Mesendoderm (in vitro differentiated cells): ENCODE measurements at regions not wholly inside any gene's neighbourhood (a gene's known extent, or its start where the extent isn't known, plus 50 kb on each side); places are given as distances from the start of the nearest gene placed in this dataset.

ENCODE experiments used
- DNase-seq: peaks from one replicate; pipeline ENCODE4 v3.0.0; 2013
- H2AK5ac ChIP-seq: 2 replicates; pipeline ENCODE4 v1.6.1; 2013; ENCODE audit warnings: low read length, inconsistent platforms
- H2BK120ac ChIP-seq: 2 replicates; pipeline ENCODE4 v1.6.1; 2013; ENCODE audit warnings: low read depth, mild to moderate bottlenecking, low read length, moderate library complexity, mixed read lengths
- H2BK15ac ChIP-seq: replicated peaks from 2 replicates; pipeline ENCODE4 v1.6.1; 2013; ENCODE audit warnings: low read depth, mild to moderate bottlenecking, moderate library complexity
- H2BK5ac ChIP-seq: 2 replicates; pipeline ENCODE4 v1.6.1; 2013; ENCODE audit warnings: low read length, inconsistent platforms
- H3K18ac ChIP-seq: 2 replicates; pipeline ENCODE4 v1.6.1; 2013; ENCODE audit warnings: mild to moderate bottlenecking, low read length, mixed read lengths
- H3K23ac ChIP-seq: one replicate; pipeline ENCODE4 v1.6.1; 2013; ENCODE audit warnings: low read length
- H3K27ac ChIP-seq: 2 replicates; pipeline ENCODE4 v1.5.1; 2013; ENCODE audit warnings: low read depth, mild to moderate bottlenecking, inconsistent platforms, low read length, moderate library complexity
- H3K27me3 ChIP-seq: 2 replicates; pipeline ENCODE4 v1.6.1; 2013; ENCODE audit warnings: low read length, control low read depth, mild to moderate bottlenecking, inconsistent platforms; ENCODE audit not compliant: insufficient read depth, poor library complexity
- H3K36me3 ChIP-seq: 2 replicates; pipeline ENCODE4 v1.6.1; 2013; ENCODE audit warnings: low read length, inconsistent platforms; ENCODE audit not compliant: control insufficient read depth, insufficient read depth
- H3K4ac ChIP-seq: one replicate; pipeline ENCODE4 v1.6.1; 2013; ENCODE audit warnings: low read depth, mild to moderate bottlenecking, low read length, moderate library complexity
- H3K4me1 ChIP-seq: 2 replicates; pipeline ENCODE4 v1.6.1; 2013; ENCODE audit warnings: low read depth, low read length, inconsistent platforms; ENCODE audit not compliant: control insufficient read depth
- H3K4me2 ChIP-seq: 2 replicates; pipeline ENCODE4 v1.6.1; 2013; ENCODE audit warnings: low read length
- H3K4me3 ChIP-seq: 2 replicates; pipeline ENCODE4 v1.5.1; 2013; ENCODE audit warnings: mild to moderate bottlenecking, low read length
- H3K56ac ChIP-seq: one replicate; pipeline ENCODE4 v1.6.1; 2013; ENCODE audit warnings: low read length
- H3K79me1 ChIP-seq: 2 replicates; pipeline ENCODE4 v1.6.1; 2013; ENCODE audit warnings: low read length, inconsistent platforms
- H3K79me2 ChIP-seq: 2 replicates; pipeline ENCODE4 v1.6.1; 2013; ENCODE audit warnings: mild to moderate bottlenecking, low read length; ENCODE audit not compliant: control insufficient read depth, insufficient read depth
- H3K9ac ChIP-seq: 2 replicates; pipeline ENCODE4 v1.6.1; 2013; ENCODE audit warnings: low read length, inconsistent platforms
- H4K5ac ChIP-seq: one replicate; pipeline ENCODE4 v1.6.1; 2013; ENCODE audit warnings: low read length
- H4K8ac ChIP-seq: one replicate; pipeline ENCODE4 v1.6.1; 2013; ENCODE audit warnings: low read depth, mild to moderate bottlenecking, control low read depth, low read length, moderate library complexity
- WGBS: extraction: QIAGEN DNeasy Blood & Tissue Kit; methylation state at CpG from one replicate; pipeline ENCODE4 v1.1.7; 2013; ENCODE audit warnings: low lambda C conversion rate, missing lambda C conversion rate; ENCODE audit not compliant: insufficient coverage; ENCODE audit errors: extremely low coverage; 5-methylcytosine and 5-hydroxymethylcytosine counted together

DNA sequence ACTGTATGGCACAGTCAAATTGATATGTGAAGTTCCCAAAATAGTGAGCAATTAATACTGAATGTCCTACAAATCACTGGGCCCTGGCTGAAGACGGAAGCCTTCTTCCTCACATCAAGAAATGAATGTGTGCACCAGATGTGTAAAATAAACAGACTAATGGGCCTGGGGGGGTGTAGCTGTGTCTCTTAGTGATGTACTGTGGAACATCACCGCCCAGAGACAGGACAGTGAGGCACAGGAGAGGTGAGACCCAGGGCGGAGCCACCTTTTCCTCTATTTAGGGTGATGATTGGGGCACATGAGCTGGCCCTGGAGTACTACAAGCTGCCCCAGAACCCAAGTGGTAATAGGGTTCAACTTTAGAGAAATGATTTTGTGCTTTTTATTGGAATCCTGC is 368.5 kb upstream of the ARID1B start:
- Histone ChIP-seq H2BK120ac (no peak overlapping the region), H3K4ac (no peak overlapping the region), H3K9ac (no peak overlapping the region), H4K5ac (no peak overlapping the region), H3K36me3 (no peaks in the 10 kb centered on the region), H3K27ac (no peak overlapping the region), H3K18ac (no peak overlapping the region), H3K79me1 (no peaks in the 10 kb centered on the region), H3K27me3 (no peaks in the 10 kb centered on the region), H3K4me3 (no peak overlapping the region), H3K56ac (no peak overlapping the region), H2BK15ac (no peak overlapping the region), H3K4me2 (no peak overlapping the region), H3K79me2 (no peaks in the 10 kb centered on the region), H3K23ac (no peak overlapping the region), H3K4me1 (no peaks in the 10 kb centered on the region), H4K8ac (no peak overlapping the region), H2BK5ac (no peak overlapping the region), H2AK5ac (no peak overlapping the region)
- no peak for DNase-seq
- no CpG with 5 or more reads among the region's 3 CpGs for WGBS

DNA sequence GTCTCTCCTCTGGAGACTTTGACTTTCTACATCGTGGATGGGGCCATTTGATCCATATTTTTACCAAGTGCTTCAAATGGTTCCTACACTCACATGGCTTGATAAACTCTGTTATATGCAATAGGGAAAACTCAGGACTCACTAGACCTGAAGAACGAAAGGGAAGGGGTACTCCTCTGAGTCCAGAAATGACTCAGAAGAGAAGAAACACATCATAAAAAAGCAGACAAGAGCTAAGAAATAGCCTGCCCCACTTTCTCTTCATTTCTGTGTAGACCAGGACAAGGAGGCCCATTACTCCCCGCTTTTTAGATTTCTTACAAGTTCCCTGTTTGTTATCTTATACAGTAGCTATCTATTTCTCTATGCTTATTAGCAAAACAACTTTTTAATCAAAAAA is 369.8 kb upstream of the ARID1B start:
- Histone ChIP-seq H3K79me2 (no peaks in the 10 kb centered on the region), H3K56ac (no peak overlapping the region), H3K4me2 (no peak overlapping the region), H3K27me3 (no peaks in the 10 kb centered on the region), H3K79me1 (no peaks in the 10 kb centered on the region), H3K18ac (no peak overlapping the region), H3K27ac (no peak overlapping the region), H2BK120ac (no peak overlapping the region), H3K9ac (no peak overlapping the region), H3K4me1 (no peaks in the 10 kb centered on the region), H2BK5ac (no peak overlapping the region), H4K8ac (no peak overlapping the region), H2BK15ac (no peak overlapping the region), H3K23ac (no peak overlapping the region), H2AK5ac (no peak overlapping the region), H4K5ac (no peak overlapping the region), H3K4me3 (no peak overlapping the region), H3K4ac (no peak overlapping the region), H3K36me3 (no peaks in the 10 kb centered on the region)
- no peak for DNase-seq
- no CpG with 5 or more reads among the region's 3 CpGs for WGBS

DNA sequence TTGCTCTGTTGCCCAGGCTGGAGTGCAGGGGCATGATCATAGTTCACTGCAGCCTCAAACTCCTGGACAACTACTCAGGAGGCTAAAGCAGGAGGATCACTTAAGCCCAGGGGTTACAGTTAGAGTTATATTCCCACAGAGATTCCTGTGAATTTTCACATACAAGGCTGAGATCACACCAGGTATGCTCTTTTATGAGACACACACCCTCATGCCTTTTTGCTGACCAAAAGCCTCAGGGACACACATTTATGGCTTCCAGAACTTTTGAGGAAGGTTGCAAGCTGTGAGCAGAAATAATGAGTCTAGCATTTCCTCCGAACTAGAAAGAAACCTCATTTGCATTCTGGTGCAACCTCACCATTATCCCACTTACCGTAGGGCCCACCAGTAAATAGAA is 370.5 kb upstream of the ARID1B start:
- no peak overlapping the region for H3K4me3 ChIP-seq
- no CpG with 5 or more reads among the region's 2 CpGs for WGBS
- no peak overlapping the region for H4K5ac ChIP-seq
- H3K4me1 ChIP-seq: no peaks in the 10 kb centered on the region
- H3K36me3 ChIP-seq: no peaks in the 10 kb centered on the region
- H3K56ac ChIP-seq: no peak overlapping the region
- H2BK120ac ChIP-seq: no peak overlapping the region
- no peak overlapping the region for H3K9ac ChIP-seq
- no peak overlapping the region for H2BK5ac ChIP-seq
- H3K23ac ChIP-seq: no peak overlapping the region
- no peaks in the 10 kb centered on the region for H3K27me3 ChIP-seq
- DNase-seq: no peak
- no peak overlapping the region for H3K4me2 ChIP-seq
- H3K27ac ChIP-seq: no peak overlapping the region
- no peak overlapping the region for H3K18ac ChIP-seq
- H2AK5ac ChIP-seq: no peak overlapping the region
- no peak overlapping the region for H2BK15ac ChIP-seq
- H3K79me1 ChIP-seq: no peaks in the 10 kb centered on the region
- no peak overlapping the region for H3K4ac ChIP-seq
- no peak overlapping the region for H4K8ac ChIP-seq
- H3K79me2 ChIP-seq: no peaks in the 10 kb centered on the region

DNA sequence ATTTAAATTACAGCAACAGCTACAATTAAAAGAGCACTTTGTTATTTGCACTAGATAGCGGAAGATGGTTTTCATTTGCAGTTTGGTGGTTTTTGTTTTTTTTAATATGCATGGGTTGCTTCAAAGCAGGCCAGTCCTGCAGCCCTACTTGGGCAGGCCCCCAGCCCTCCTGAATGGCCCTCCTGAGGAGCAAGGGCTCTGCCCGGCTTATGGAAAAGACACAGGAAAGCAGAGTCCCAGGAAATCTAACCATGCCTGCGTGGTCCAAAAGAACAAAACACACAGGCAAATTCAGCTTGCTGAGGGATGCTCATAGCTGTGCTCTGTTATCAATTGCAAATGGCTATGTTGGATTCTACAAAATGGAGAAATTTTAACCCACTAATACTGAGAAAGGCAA is 371.1 kb upstream of the ARID1B start:
- Histone ChIP-seq H3K27me3 (no peaks in the 10 kb centered on the region), H2BK15ac (no peak overlapping the region)
- no CpG with 5 or more reads among the region's 3 CpGs for WGBS

DNA sequence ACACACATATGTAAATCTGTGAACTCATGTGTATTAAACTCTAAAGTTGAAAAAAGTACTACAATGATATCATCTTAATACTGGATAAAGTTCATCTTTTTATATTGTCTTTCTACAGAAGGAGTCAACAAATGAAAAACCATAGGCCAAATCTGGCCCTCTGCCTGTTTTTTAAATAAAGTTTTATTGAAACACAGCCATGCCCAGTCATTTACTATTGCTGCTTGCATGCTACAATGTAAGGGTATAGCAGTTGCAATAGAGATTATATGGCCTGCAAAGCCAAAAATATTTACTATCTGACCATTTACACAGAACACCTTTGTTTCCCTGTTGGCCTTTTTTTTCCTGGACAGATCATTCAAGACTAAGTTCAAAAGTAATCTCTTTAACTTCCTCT is 374.6 kb upstream of the ARID1B start:
- Histone ChIP-seq H3K4me2 (no peak overlapping the region), H3K79me2 (no peaks in the 10 kb centered on the region), H2BK5ac (no peak overlapping the region), H2BK15ac (no peak overlapping the region), H4K5ac (no peak overlapping the region), H3K27ac (no peak overlapping the region), H2AK5ac (no peak overlapping the region), H3K23ac (no peak overlapping the region), H4K8ac (no peak overlapping the region), H3K4me3 (no peak overlapping the region), H3K36me3 (no peaks in the 10 kb centered on the region), H3K56ac (no peak overlapping the region), H3K4ac (no peak overlapping the region), H3K27me3 (no peaks in the 10 kb centered on the region), H3K18ac (no peak overlapping the region), H3K9ac (no peak overlapping the region), H2BK120ac (no peak overlapping the region), H3K4me1 (no peaks in the 10 kb centered on the region), H3K79me1 (no peaks in the 10 kb centered on the region)
- DNase-seq: no peak

More for the DNA sequence above, 371.1 kb upstream of the ARID1B start:
- Histone ChIP-seq H3K4ac (no peak overlapping the region), H3K79me1 (no peaks in the 10 kb centered on the region), H3K36me3 (no peaks in the 10 kb centered on the region), H2AK5ac (no peak overlapping the region), H3K4me1 (no peaks in the 10 kb centered on the region), H2BK120ac (no peak overlapping the region), H3K79me2 (no peaks in the 10 kb centered on the region), H4K5ac (no peak overlapping the region), H3K4me2 (no peak overlapping the region), H3K18ac (no peak overlapping the region), H2BK5ac (no peak overlapping the region), H4K8ac (no peak overlapping the region), H3K23ac (no peak overlapping the region), H3K56ac (no peak overlapping the region), H3K9ac (no peak overlapping the region), H3K4me3 (no peak overlapping the region), H3K27ac (no peak overlapping the region)
- no peak for DNase-seq

DNA sequence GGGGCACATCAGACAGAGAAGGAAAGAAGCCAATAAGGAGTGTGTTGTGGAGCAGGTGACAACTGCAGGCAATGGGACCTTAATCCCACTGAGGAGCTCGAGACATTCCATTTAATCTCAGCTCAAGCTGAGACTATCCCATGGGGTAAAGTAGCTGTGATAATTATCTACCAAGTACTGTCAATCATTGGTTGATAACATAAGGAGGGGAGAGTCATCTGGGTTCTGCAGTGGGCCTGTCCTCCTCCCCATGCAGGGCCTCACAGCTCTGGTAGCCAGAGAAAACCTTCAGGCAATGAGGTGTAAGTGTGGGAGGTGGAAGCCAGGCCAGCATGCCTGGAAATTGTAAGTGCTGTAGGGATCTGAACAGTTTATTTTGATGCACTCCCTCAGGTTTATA is 375.0 kb upstream of the ARID1B start:
- Histone ChIP-seq H3K36me3 (no peaks in the 10 kb centered on the region), H2BK15ac (no peak overlapping the region), H3K56ac (no peak overlapping the region), H3K79me2 (no peaks in the 10 kb centered on the region), H3K9ac (no peak overlapping the region), H3K18ac (no peak overlapping the region), H3K4me2 (no peak overlapping the region), H3K4me3 (no peak overlapping the region), H3K4me1 (no peaks in the 10 kb centered on the region), H4K8ac (no peak overlapping the region), H3K23ac (no peak overlapping the region), H2AK5ac (no peak overlapping the region), H3K27me3 (no peaks in the 10 kb centered on the region), H3K4ac (no peak overlapping the region), H3K79me1 (no peaks in the 10 kb centered on the region), H2BK5ac (no peak overlapping the region), H2BK120ac (no peak overlapping the region), H4K5ac (no peak overlapping the region), H3K27ac (no peak overlapping the region)
- WGBS: no CpG with 5 or more reads among the region's 1 CpG
- DNase-seq: peak; percentile 87
